ENCODE measurements at regions not wholly inside any gene's neighbourhood (a gene's known extent, or its start where the extent isn't known, plus 50 kb on each side); places are given as distances from the start of the nearest gene placed in this dataset.

- H3K56ac ChIP-seq (ENCODE audit: low read length): no peak overlapping the region
- H2AK5ac ChIP-seq (ENCODE audit: low read length): no peak overlapping the region
- no CpG with 5 or more reads among the region's 3 CpGs for WGBS (ENCODE audit: extremely low coverage, insufficient coverage, low lambda C conversion rate)
Measured at GRCh38 chr9:33682551-33682950, 112.8 kb upstream of the PRSS3 start.

GRCh38 chr9:33684831-33685230 is 110.5 kb upstream of the PRSS3 start:
- H3K18ac ChIP-seq (ENCODE audit: low read length): no peak overlapping the region

More at GRCh38 chr9:33682551-33682950, 112.8 kb upstream of the PRSS3 start:
- no peaks in the 10 kb centered on the region for H3K79me1 ChIP-seq (ENCODE audit: low read length)
- no peak overlapping the region for H2BK120ac ChIP-seq (ENCODE audit: low read depth, low read length)
- no peak overlapping the region for H2BK15ac ChIP-seq (replicated peaks; ENCODE audit: low read depth)
- no peak overlapping the region for H4K5ac ChIP-seq (ENCODE audit: low read length)
- no peaks in the 10 kb centered on the region for H3K27me3 ChIP-seq (ENCODE audit: insufficient read depth, low read length, poor library complexity)
- no peaks in the 10 kb centered on the region for H3K36me3 ChIP-seq (ENCODE audit: control insufficient read depth, insufficient read depth, low read length)
- no peak overlapping the region for H2BK5ac ChIP-seq (ENCODE audit: low read length)
- no peak overlapping the region for H3K4me2 ChIP-seq (ENCODE audit: low read length)
- H3K4ac ChIP-seq (ENCODE audit: low read depth, low read length): no peak overlapping the region
- DNase-seq: no peak
- H3K27ac ChIP-seq (ENCODE audit: low read depth, low read length): no peak overlapping the region
- H3K9ac ChIP-seq (ENCODE audit: low read length): no peak overlapping the region
- no peaks in the 10 kb centered on the region for H3K79me2 ChIP-seq (ENCODE audit: control insufficient read depth, insufficient read depth, low read length)
- no peak overlapping the region for H3K23ac ChIP-seq (ENCODE audit: low read length)
- no peak overlapping the region for H3K18ac ChIP-seq (ENCODE audit: low read length)
- H3K4me1 ChIP-seq (ENCODE audit: control insufficient read depth, low read depth, low read length): no peaks in the 10 kb centered on the region
- H3K4me3 ChIP-seq (ENCODE audit: low read length): no peak overlapping the region
- no peak overlapping the region for H4K8ac ChIP-seq (ENCODE audit: low read depth, low read length)

GRCh38 chr9:33686942-33687341 is 108.4 kb upstream of the PRSS3 start:
- H2AK5ac ChIP-seq (ENCODE audit: low read length): no peak overlapping the region
- H3K4me1 ChIP-seq (ENCODE audit: control insufficient read depth, low read depth, low read length): no peaks in the 10 kb centered on the region
- WGBS (ENCODE audit: extremely low coverage, insufficient coverage, low lambda C conversion rate): no CpG with 5 or more reads among the region's 4 CpGs
- H3K4me3 ChIP-seq (ENCODE audit: low read length): no peak overlapping the region
- no peaks in the 10 kb centered on the region for H3K36me3 ChIP-seq (ENCODE audit: control insufficient read depth, insufficient read depth, low read length)
- H3K27ac ChIP-seq (ENCODE audit: low read depth, low read length): no peak overlapping the region
- H3K79me2 ChIP-seq (ENCODE audit: control insufficient read depth, insufficient read depth, low read length): no peaks in the 10 kb centered on the region
- no peak for DNase-seq
- H3K4ac ChIP-seq (ENCODE audit: low read depth, low read length): no peak overlapping the region
- no peak overlapping the region for H2BK15ac ChIP-seq (replicated peaks; ENCODE audit: low read depth)
- no peak overlapping the region for H2BK120ac ChIP-seq (ENCODE audit: low read depth, low read length)
- H3K9ac ChIP-seq (ENCODE audit: low read length): no peak overlapping the region
- H4K8ac ChIP-seq (ENCODE audit: low read depth, low read length): no peak overlapping the region
- H4K5ac ChIP-seq (ENCODE audit: low read length): no peak overlapping the region
- no peaks in the 10 kb centered on the region for H3K27me3 ChIP-seq (ENCODE audit: insufficient read depth, low read length, poor library complexity)
- no peak overlapping the region for H3K4me2 ChIP-seq (ENCODE audit: low read length)
- no peak overlapping the region for H3K56ac ChIP-seq (ENCODE audit: low read length)
- H2BK5ac ChIP-seq (ENCODE audit: low read length): no peak overlapping the region
- no peaks in the 10 kb centered on the region for H3K79me1 ChIP-seq (ENCODE audit: low read length)
- H3K23ac ChIP-seq (ENCODE audit: low read length): no peak overlapping the region
- H3K18ac ChIP-seq (ENCODE audit: low read length): no peak overlapping the region

More at GRCh38 chr9:33684831-33685230, 110.5 kb upstream of the PRSS3 start:
- no peak overlapping the region for H4K8ac ChIP-seq (ENCODE audit: low read depth, low read length)
- no peak overlapping the region for H3K9ac ChIP-seq (ENCODE audit: low read length)
- no peaks in the 10 kb centered on the region for H3K79me1 ChIP-seq (ENCODE audit: low read length)
- H3K36me3 ChIP-seq (ENCODE audit: control insufficient read depth, insufficient read depth, low read length): no peaks in the 10 kb centered on the region
- H2BK15ac ChIP-seq (replicated peaks; ENCODE audit: low read depth): no peak overlapping the region
- no peaks in the 10 kb centered on the region for H3K4me1 ChIP-seq (ENCODE audit: control insufficient read depth, low read depth, low read length)
- no peak for DNase-seq
- no peak overlapping the region for H3K27ac ChIP-seq (ENCODE audit: low read depth, low read length)
- H4K5ac ChIP-seq (ENCODE audit: low read length): no peak overlapping the region
- H3K4me3 ChIP-seq (ENCODE audit: low read length): no peak overlapping the region
- H3K56ac ChIP-seq (ENCODE audit: low read length): no peak overlapping the region
- H2AK5ac ChIP-seq (ENCODE audit: low read length): no peak overlapping the region
- no peak overlapping the region for H2BK5ac ChIP-seq (ENCODE audit: low read length)
- H3K27me3 ChIP-seq (ENCODE audit: insufficient read depth, low read length, poor library complexity): no peaks in the 10 kb centered on the region
- H2BK120ac ChIP-seq (ENCODE audit: low read depth, low read length): no peak overlapping the region
- no peak overlapping the region for H3K23ac ChIP-seq (ENCODE audit: low read length)
- H3K4me2 ChIP-seq (ENCODE audit: low read length): no peak overlapping the region
- no peaks in the 10 kb centered on the region for H3K79me2 ChIP-seq (ENCODE audit: control insufficient read depth, insufficient read depth, low read length)
- no peak overlapping the region for H3K4ac ChIP-seq (ENCODE audit: low read depth, low read length)

DNA sequence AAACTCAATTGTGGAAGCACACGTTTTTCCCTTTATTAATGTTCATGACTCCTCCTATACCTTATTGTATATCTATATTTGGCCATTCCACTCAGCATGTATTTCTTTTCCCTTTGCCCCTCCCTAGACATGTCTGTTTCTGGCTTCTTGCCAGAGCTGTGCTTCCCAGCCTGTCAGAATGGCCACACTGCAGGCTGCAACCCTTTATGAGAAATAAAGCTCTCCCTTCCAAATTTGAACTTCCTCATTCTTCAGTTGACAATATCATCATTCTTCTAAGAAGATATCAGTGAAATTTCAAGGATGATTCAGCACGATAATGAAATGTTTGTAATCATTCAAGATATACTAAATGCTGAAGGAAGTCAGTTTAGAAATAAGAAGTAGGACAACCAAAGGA is 107.6 kb upstream of the PRSS3 start:
- H2BK15ac ChIP-seq (replicated peaks; ENCODE audit: low read depth): no peak overlapping the region
- no peak overlapping the region for H2BK5ac ChIP-seq (ENCODE audit: low read length)
- H4K5ac ChIP-seq (ENCODE audit: low read length): no peak overlapping the region
- H3K4ac ChIP-seq (ENCODE audit: low read depth, low read length): no peak overlapping the region
- DNase-seq: no peak
- H3K23ac ChIP-seq (ENCODE audit: low read length): no peak overlapping the region
- H3K4me2 ChIP-seq (ENCODE audit: low read length): no peak overlapping the region
- no peak overlapping the region for H3K56ac ChIP-seq (ENCODE audit: low read length)
- no peak overlapping the region for H2AK5ac ChIP-seq (ENCODE audit: low read length)
- H2BK120ac ChIP-seq (ENCODE audit: low read depth, low read length): no peak overlapping the region
- no peaks in the 10 kb centered on the region for H3K79me2 ChIP-seq (ENCODE audit: control insufficient read depth, insufficient read depth, low read length)
- no CpG with 5 or more reads among the region's 2 CpGs for WGBS (ENCODE audit: extremely low coverage, insufficient coverage, low lambda C conversion rate)
- H3K4me1 ChIP-seq (ENCODE audit: control insufficient read depth, low read depth, low read length): no peaks in the 10 kb centered on the region
- no peaks in the 10 kb centered on the region for H3K27me3 ChIP-seq (ENCODE audit: insufficient read depth, low read length, poor library complexity)
- no peak overlapping the region for H3K9ac ChIP-seq (ENCODE audit: low read length)
- H3K18ac ChIP-seq (ENCODE audit: low read length): no peak overlapping the region
- H3K79me1 ChIP-seq (ENCODE audit: low read length): no peaks in the 10 kb centered on the region
- H3K4me3 ChIP-seq (ENCODE audit: low read length): no peak overlapping the region
- H3K36me3 ChIP-seq (ENCODE audit: control insufficient read depth, insufficient read depth, low read length): no peaks in the 10 kb centered on the region
- no peak overlapping the region for H3K27ac ChIP-seq (ENCODE audit: low read depth, low read length)
- H4K8ac ChIP-seq (ENCODE audit: low read depth, low read length): no peak overlapping the region

- H4K5ac ChIP-seq (ENCODE audit: low read length): no peak overlapping the region
- H3K36me3 ChIP-seq (ENCODE audit: control insufficient read depth, insufficient read depth, low read length): no peaks in the 10 kb centered on the region
- no peak for DNase-seq
- no peak overlapping the region for H3K27ac ChIP-seq (ENCODE audit: low read depth, low read length)
- no peak overlapping the region for H2AK5ac ChIP-seq (ENCODE audit: low read length)
- H2BK120ac ChIP-seq (ENCODE audit: low read depth, low read length): no peak overlapping the region
- no peaks in the 10 kb centered on the region for H3K79me1 ChIP-seq (ENCODE audit: low read length)
- no peak overlapping the region for H2BK5ac ChIP-seq (ENCODE audit: low read length)
- no peak overlapping the region for H3K18ac ChIP-seq (ENCODE audit: low read length)
- H3K4me2 ChIP-seq (ENCODE audit: low read length): no peak overlapping the region
- no peaks in the 10 kb centered on the region for H3K27me3 ChIP-seq (ENCODE audit: insufficient read depth, low read length, poor library complexity)
- no peaks in the 10 kb centered on the region for H3K4me1 ChIP-seq (ENCODE audit: control insufficient read depth, low read depth, low read length)
- H2BK15ac ChIP-seq (replicated peaks; ENCODE audit: low read depth): no peak overlapping the region
- H3K4me3 ChIP-seq (ENCODE audit: low read length): no peak overlapping the region
- no peaks in the 10 kb centered on the region for H3K79me2 ChIP-seq (ENCODE audit: control insufficient read depth, insufficient read depth, low read length)
- WGBS (ENCODE audit: extremely low coverage, insufficient coverage, low lambda C conversion rate): no CpG with 5 or more reads among the region's 2 CpGs
- no peak overlapping the region for H4K8ac ChIP-seq (ENCODE audit: low read depth, low read length)
- no peak overlapping the region for H3K23ac ChIP-seq (ENCODE audit: low read length)
- no peak overlapping the region for H3K4ac ChIP-seq (ENCODE audit: low read depth, low read length)
- no peak overlapping the region for H3K9ac ChIP-seq (ENCODE audit: low read length)
- H3K56ac ChIP-seq (ENCODE audit: low read length): no peak overlapping the region
Measured at GRCh38 chr9:33690143-33690933, 105.0 kb upstream of the PRSS3 start.

DNA sequence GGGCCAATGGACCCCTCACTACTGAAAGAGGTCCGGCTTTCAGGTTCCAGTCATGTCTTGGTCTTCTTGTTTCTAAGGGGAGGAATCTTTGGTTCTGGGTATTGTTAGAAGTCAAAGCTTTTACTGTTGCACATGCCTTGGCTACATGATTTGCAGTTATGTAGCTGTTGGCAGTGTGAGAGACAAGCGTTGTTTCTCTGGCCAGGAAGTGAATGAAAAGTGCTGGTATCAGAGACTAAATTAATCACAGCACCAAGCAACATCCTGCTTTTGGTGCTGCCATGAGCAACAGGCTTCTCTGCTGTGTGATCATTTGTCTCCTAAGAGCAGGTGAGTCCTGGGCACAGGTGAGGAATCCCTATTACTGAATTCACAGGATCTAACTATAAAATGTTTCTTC is 100.1 kb upstream of the PRSS3 start:
- H3K4ac ChIP-seq (ENCODE audit: low read depth, low read length): no peak overlapping the region
- H2AK5ac ChIP-seq (ENCODE audit: low read length): no peak overlapping the region
- H2BK5ac ChIP-seq (ENCODE audit: low read length): no peak overlapping the region
- H3K36me3 ChIP-seq (ENCODE audit: control insufficient read depth, insufficient read depth, low read length): no peaks in the 10 kb centered on the region
- H2BK120ac ChIP-seq (ENCODE audit: low read depth, low read length): no peak overlapping the region
- H3K4me2 ChIP-seq (ENCODE audit: low read length): no peak overlapping the region
- WGBS (ENCODE audit: extremely low coverage, insufficient coverage, low lambda C conversion rate): no CpG with 5 or more reads among the region's 2 CpGs
- no peak overlapping the region for H3K18ac ChIP-seq (ENCODE audit: low read length)
- no peaks in the 10 kb centered on the region for H3K4me1 ChIP-seq (ENCODE audit: control insufficient read depth, low read depth, low read length)
- H3K56ac ChIP-seq (ENCODE audit: low read length): no peak overlapping the region
- H3K27ac ChIP-seq (ENCODE audit: low read depth, low read length): no peak overlapping the region
- H3K27me3 ChIP-seq (ENCODE audit: insufficient read depth, low read length, poor library complexity): no peaks in the 10 kb centered on the region
- no peak overlapping the region for H3K4me3 ChIP-seq (ENCODE audit: low read length)
- H3K79me1 ChIP-seq (ENCODE audit: low read length): no peaks in the 10 kb centered on the region
- H3K23ac ChIP-seq (ENCODE audit: low read length): no peak overlapping the region
- no peak overlapping the region for H3K9ac ChIP-seq (ENCODE audit: low read length)
- DNase-seq: no peak
- no peaks in the 10 kb centered on the region for H3K79me2 ChIP-seq (ENCODE audit: control insufficient read depth, insufficient read depth, low read length)
- no peak overlapping the region for H4K5ac ChIP-seq (ENCODE audit: low read length)
- no peak overlapping the region for H4K8ac ChIP-seq (ENCODE audit: low read depth, low read length)
- no peak overlapping the region for H2BK15ac ChIP-seq (replicated peaks; ENCODE audit: low read depth)

Measured in mesendoderm (in vitro differentiated cells).